DOHH2 (cell line): ENCODE measurements at regions not wholly inside any gene's neighbourhood (a gene's known extent, or its start where the extent isn't known, plus 50 kb on each side); places are given as distances from the start of the nearest gene placed in this dataset.
"Not testable (repeated sequence)": the region's sequence is repeated elsewhere in the genome, so short reads cannot be mapped to it uniquely, and the experiment has no call there.

Experiments used
- EZH2phosphoT487 ChIP-seq: fragments of 200-600 bp; sonication (generic); IDR thresholded peaks from 2 replicates; pipeline ENCODE4 v1.6.1; 2017; ENCODE audit warnings: borderline replicate concordance, mild to moderate bottlenecking, antibody characterized with exemption, low read length, moderate library complexity, mixed read lengths
- TF ChIP-seq, protein P1 (sequence below): fragments of 200-600 bp; sonication (generic); IDR thresholded peaks from one replicate; pipeline ENCODE4 v1.5.1; 2014; ENCODE audit warnings: antibody characterized with exemption, mild to moderate bottlenecking, low read depth, low read length; ENCODE audit not compliant: poor library complexity, severe bottlenecking

DNA sequence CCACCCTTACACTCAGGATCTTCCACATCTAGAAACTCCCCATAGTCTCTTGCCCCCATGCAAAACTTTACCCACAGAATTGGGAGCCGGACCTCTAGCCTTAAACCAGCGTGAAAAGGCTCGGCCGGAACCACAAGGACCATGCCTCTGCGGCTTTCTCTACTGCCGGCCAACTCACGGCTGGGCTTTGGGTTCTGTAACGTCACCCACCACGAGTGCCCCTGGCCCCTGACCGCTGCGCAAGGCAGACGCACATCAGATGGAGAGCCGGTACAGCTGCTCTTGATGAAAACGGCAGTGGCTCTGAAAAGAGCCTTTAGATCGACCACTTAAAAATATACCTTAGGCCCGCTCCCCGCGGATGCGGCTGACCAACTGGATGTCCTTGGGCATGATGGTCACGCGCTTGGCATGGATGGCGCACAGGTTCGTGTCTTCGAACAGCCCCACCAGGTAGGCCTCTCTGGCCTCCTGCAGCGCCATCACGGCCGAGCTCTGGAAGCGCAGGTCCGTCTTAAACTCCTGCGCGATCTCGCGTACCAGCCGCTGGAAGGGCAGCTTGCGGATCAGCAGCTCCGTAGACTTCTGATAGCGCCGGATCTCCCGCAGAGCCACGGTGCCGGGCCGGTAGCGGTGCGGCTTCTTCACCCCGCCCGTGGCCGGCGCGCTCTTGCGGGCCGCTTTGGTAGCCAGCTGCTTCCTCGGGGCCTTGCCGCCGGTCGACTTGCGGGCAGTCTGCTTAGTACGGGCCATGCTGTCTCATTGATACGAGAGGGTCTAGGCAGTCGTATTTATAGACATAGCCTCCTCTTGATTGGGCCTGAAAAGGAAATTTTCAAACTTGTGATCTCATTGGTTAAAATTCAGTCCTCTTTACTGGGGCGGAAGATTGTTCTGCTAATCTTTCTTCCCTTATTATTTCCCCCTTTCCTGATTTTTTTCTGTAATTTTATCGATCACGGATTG is 66.3 kb downstream of the FAM72C start:
- TF ChIP-seq, protein P1, sequence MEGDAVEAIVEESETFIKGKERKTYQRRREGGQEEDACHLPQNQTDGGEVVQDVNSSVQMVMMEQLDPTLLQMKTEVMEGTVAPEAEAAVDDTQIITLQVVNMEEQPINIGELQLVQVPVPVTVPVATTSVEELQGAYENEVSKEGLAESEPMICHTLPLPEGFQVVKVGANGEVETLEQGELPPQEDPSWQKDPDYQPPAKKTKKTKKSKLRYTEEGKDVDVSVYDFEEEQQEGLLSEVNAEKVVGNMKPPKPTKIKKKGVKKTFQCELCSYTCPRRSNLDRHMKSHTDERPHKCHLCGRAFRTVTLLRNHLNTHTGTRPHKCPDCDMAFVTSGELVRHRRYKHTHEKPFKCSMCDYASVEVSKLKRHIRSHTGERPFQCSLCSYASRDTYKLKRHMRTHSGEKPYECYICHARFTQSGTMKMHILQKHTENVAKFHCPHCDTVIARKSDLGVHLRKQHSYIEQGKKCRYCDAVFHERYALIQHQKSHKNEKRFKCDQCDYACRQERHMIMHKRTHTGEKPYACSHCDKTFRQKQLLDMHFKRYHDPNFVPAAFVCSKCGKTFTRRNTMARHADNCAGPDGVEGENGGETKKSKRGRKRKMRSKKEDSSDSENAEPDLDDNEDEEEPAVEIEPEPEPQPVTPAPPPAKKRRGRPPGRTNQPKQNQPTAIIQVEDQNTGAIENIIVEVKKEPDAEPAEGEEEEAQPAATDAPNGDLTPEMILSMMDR, result not testable (repeated sequence)
- TF ChIP-seq EZH2phosphoT487, result not testable (repeated sequence)
